H1 (cell line): ENCODE measurements at regions not wholly inside any gene's neighbourhood (a gene's known extent, or its start where the extent isn't known, plus 50 kb on each side); places are given as distances from the start of the nearest gene placed in this dataset.

Experiments
- ATF3 ChIP-seq: IDR thresholded peaks from 2 replicates; pipeline ENCODE4 v1.6.1; 2011; ENCODE audit warnings: low read depth, mild to moderate bottlenecking, low read length; ENCODE audit not compliant: insufficient read depth
- BCL11A ChIP-seq, 2 experiments: IDR thresholded peaks; one replicate each; pipeline ENCODE4 v1.6.1; 2011; ENCODE audit warnings: low read depth in 2 of 2, low read length in 2 of 2, mild to moderate bottlenecking in 2 of 2
- CREB1 ChIP-seq: IDR thresholded peaks from 2 replicates; pipeline ENCODE4 v1.6.1; 2012; ENCODE audit warnings: inconsistent platforms
- CTCF ChIP-seq, 3 experiments: IDR thresholded peaks; 1 replicate in 2 of 3; 2 replicates in 1 of 3; pipeline versions ENCODE4 v1.5.1 to v1.6.1; 2011; ENCODE audit warnings: low read length in 3 of 3, mild to moderate bottlenecking in 3 of 3, inconsistent platforms in 2 of 3, low read depth in 1 of 3, moderate library complexity in 1 of 3; ENCODE audit not compliant: insufficient read depth in 1 of 3; ENCODE audit errors: control extremely low read depth in 1 of 3
- EGR1 ChIP-seq: IDR thresholded peaks from 2 replicates; pipeline ENCODE4 v1.6.1; 2011; ENCODE audit warnings: low read depth, low read length, borderline replicate concordance
- EZH2 ChIP-seq: fragments of 200-600 bp; sonication (generic); IDR thresholded peaks from 2 replicates; pipeline ENCODE4 v1.7.1; 2012; ENCODE audit warnings: low read depth, mild to moderate bottlenecking, moderate library complexity, low read length, inconsistent platforms; ENCODE audit not compliant: severe bottlenecking
- GABPA ChIP-seq: IDR thresholded peaks from 2 replicates; pipeline ENCODE4 v1.6.1; 2011; ENCODE audit warnings: mild to moderate bottlenecking, low read length, moderate library complexity, borderline replicate concordance; ENCODE audit not compliant: insufficient read depth
- JUN ChIP-seq: IDR thresholded peaks from 2 replicates; pipeline ENCODE4 v1.6.1; 2011; ENCODE audit warnings: low read depth, mild to moderate bottlenecking, improper control_type of control experiment, low read length
- KDM1A ChIP-seq: fragments of 200-600, 300-600 bp; sonication (generic); IDR thresholded peaks from 2 replicates; pipeline ENCODE4 v1.7.1; 2016; ENCODE audit warnings: mild to moderate bottlenecking, low read length, borderline replicate concordance
- POLR2A ChIP-seq, 2 experiments: IDR thresholded peaks; 1 replicate in 1 of 2; 2 replicates in 1 of 2; pipeline ENCODE4 v1.6.1; 2011; ENCODE audit warnings: low read depth in 2 of 2, low read length in 2 of 2, mild to moderate bottlenecking in 2 of 2; ENCODE audit errors: control extremely low read depth in 1 of 2
- POLR2AphosphoS5 ChIP-seq: IDR thresholded peaks from 2 replicates; pipeline ENCODE4 v1.6.1; 2011; ENCODE audit warnings: low read depth, low read length
- RAD21 ChIP-seq, 2 experiments: IDR thresholded peaks in 1 of 2; conservative IDR thresholded peaks in 1 of 2; 2 replicates each; pipeline ENCODE4 v1.6.1; 2011; ENCODE audit warnings: low read depth in 2 of 2, low read length in 2 of 2, improper control_type of control experiment in 1 of 2, inconsistent platforms in 1 of 2, mild to moderate bottlenecking in 1 of 2, moderate library complexity in 1 of 2

GRCh38 chr3:127396473-127396872 lies 108.6 kb upstream of the PRR20G start:
- TF ChIP-seq RAD21 (IDR thresholded peaks at IDR 0.05 in 1 of 2, conservative IDR thresholded peaks at IDR 0.05 in 1 of 2; ENCODE audit: low read depth in 2 of 2, low read length in 2 of 2) = no peak
- TF ChIP-seq CTCF (IDR thresholded peaks at IDR 0.05; ENCODE audit: control extremely low read depth in 1 of 3, insufficient read depth in 1 of 3, low read depth in 1 of 3, low read length in 3 of 3) = no peak
- no peak for TF ChIP-seq ATF3
- TF ChIP-seq BCL11A (IDR thresholded peaks at IDR 0.05; ENCODE audit: low read depth in 2 of 2, low read length in 2 of 2) = no peak
- no peak for TF ChIP-seq POLR2AphosphoS5
- no peak; the same call in 1 of the 2 replicates for TF ChIP-seq KDM1A
- TF ChIP-seq POLR2A (IDR thresholded peaks at IDR 0.05; ENCODE audit: control extremely low read depth in 1 of 2, low read depth in 2 of 2, low read length in 2 of 2) = no peak
- TF ChIP-seq JUN = no peak
- no peak for TF ChIP-seq CREB1
- peak; percentile 11; the same call in 1 of the 2 replicates for TF ChIP-seq EGR1
- TF ChIP-seq EZH2 = no peak
- no peak for TF ChIP-seq GABPA
